ENCODE measurements at regions not wholly inside any gene's neighbourhood (a gene's known extent, or its start where the extent isn't known, plus 50 kb on each side); places are given as distances from the start of the nearest gene placed in this dataset.
A peak's percentile ranks its signal among the peaks of the same experiment; 100 is the strongest.

GRCh38 chr9:21565155-21565554 is 83.0 kb upstream of the IFNE start:
- no peak for DNase-seq

GRCh38 chr9:21567926-21568325 is 85.8 kb upstream of the IFNE start:
- no peak for DNase-seq

- DNase-seq = no peak
These were observed 86.4 kb upstream of the IFNE start for GRCh38 chr9:21568484-21568883.

GRCh38 chr9:21569721-21570120 is 87.6 kb upstream of the IFNE start:
- DNase-seq = no peak

GRCh38 chr9:21570643-21571275 is 88.6 kb upstream of the IFNE start:
- no peak for DNase-seq

GRCh38 chr9:21574261-21574660 is 92.1 kb upstream of the IFNE start:
- DNase-seq = no peak

GRCh38 chr9:21576331-21577189 is 94.4 kb upstream of the IFNE start:
- DNase-seq = peak; percentile 79

- DNase-seq = no peak
These were observed 97.1 kb upstream of the IFNE start for GRCh38 chr9:21579247-21579671.

- no peak for DNase-seq
These were observed 97.6 kb upstream of the IFNE start for GRCh38 chr9:21579743-21580142.

- DNase-seq = no peak
These were observed 98.7 kb upstream of the IFNE start for GRCh38 chr9:21580636-21581378.

GRCh38 chr9:21583628-21584377 is 101.7 kb upstream of the IFNE start:
- DNase-seq = no peak

- no peak for DNase-seq
These were observed 102.8 kb upstream of the IFNE start for GRCh38 chr9:21584890-21585289.

- DNase-seq = no peak
These were observed 103.9 kb upstream of the IFNE start for GRCh38 chr9:21585756-21586752.

- DNase-seq = no peak
These were observed 107.4 kb upstream of the IFNE start for GRCh38 chr9:21589344-21590056.

GRCh38 chr9:21590058-21590996 is 108.2 kb upstream of the IFNE start:
- DNase-seq = no peak

- DNase-seq = no peak
These were observed 109.3 kb upstream of the IFNE start for GRCh38 chr9:21591221-21592062.

GRCh38 chr9:21592063-21592338 is 109.9 kb upstream of the IFNE start:
- DNase-seq = no peak

- no peak for DNase-seq
These were observed 115.2 kb upstream of the IFNE start for GRCh38 chr9:21597284-21597683.

- no peak for DNase-seq
These were observed 116.6 kb upstream of the IFNE start for GRCh38 chr9:21598749-21599148.

All from retina (tissue), 1 donor.